Tibial nerve (tissue), 4 donors: ENCODE measurements at regions not wholly inside any gene's neighbourhood (a gene's known extent, or its start where the extent isn't known, plus 50 kb on each side); places are given as distances from the start of the nearest gene placed in this dataset.

Experiments used
- CTCF ChIP-seq, 5 experiments: fragments of 200-600 bp in 3 of 5; fragments of 450-650 bp in 2 of 5; sonication (generic) in 3 of 5; IDR thresholded peaks; one replicate each; pipeline ENCODE4 v1.5.1; 2016 to 2019; ENCODE audit warnings: antibody characterized with exemption in 5 of 5, mild to moderate bottlenecking in 3 of 5, moderate library complexity in 2 of 5
- EP300 ChIP-seq, 2 donors: sonication (generic); formaldehyde crosslinking; IDR thresholded peaks; one replicate each; pipeline ENCODE4 v1.6.1; 2017; ENCODE audit warnings: antibody characterized with exemption in 2 of 2, mild to moderate bottlenecking in 1 of 2
- POLR2A ChIP-seq, 2 donors: fragments of 450-650 bp; IDR thresholded peaks; one replicate each; pipeline ENCODE4 v1.6.1; 2017; ENCODE audit warnings: antibody characterized with exemption in 2 of 2, mild to moderate bottlenecking in 2 of 2, moderate library complexity in 2 of 2

DNA sequence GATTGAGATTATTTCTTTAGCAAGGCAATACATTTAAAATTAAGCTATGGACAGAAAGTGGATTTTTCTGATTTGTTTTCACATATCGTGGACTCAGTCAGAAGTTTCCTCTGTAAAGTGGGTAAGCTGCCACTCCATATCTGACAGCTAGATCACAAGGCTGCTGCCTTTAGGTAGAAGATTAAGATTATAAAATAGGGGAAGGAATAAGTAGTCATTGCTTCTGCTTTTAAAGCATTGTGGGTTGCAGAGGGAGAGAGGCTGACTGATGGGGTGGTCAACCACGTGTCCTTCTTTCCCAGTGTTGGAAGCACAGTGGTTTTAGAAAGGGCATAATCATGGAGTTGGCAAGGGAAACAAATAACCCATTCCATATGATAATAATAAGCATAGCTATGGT, 74.3 kb upstream of the MOCS2 start:
- no peak for TF ChIP-seq CTCF (IDR thresholded peaks at IDR 0.05)
- TF ChIP-seq POLR2A (IDR thresholded peaks at IDR 0.05) = no peak
- TF ChIP-seq EP300 (IDR thresholded peaks at IDR 0.05) = no peak
